Ovary (tissue), 3 donors: ENCODE measurements at regions not wholly inside any gene's neighbourhood (a gene's known extent, or its start where the extent isn't known, plus 50 kb on each side); places are given as distances from the start of the nearest gene placed in this dataset.

Experiments used
- EP300 ChIP-seq: sonication (generic); formaldehyde crosslinking; IDR thresholded peaks from one replicate; pipeline ENCODE4 v1.6.1; 2017; ENCODE audit warnings: antibody characterized with exemption
- POLR2A ChIP-seq: fragments of 450-650 bp; IDR thresholded peaks from one replicate; pipeline ENCODE4 v1.6.1; 2017; ENCODE audit warnings: antibody characterized with exemption, mild to moderate bottlenecking, moderate library complexity
- TF ChIP-seq, protein P1 (sequence below), 3 donors: fragments of 450-650 bp in 2 of 3; fragments of 200-600 bp in 1 of 3; IDR thresholded peaks; one replicate each; pipeline versions ENCODE4 v1.5.1 to v1.8.0; 2016 to 2022; ENCODE audit warnings: antibody characterized with exemption in 3 of 3, mild to moderate bottlenecking in 1 of 3
- donor health status: DM: no; HTN: no; CAD: no.

DNA sequence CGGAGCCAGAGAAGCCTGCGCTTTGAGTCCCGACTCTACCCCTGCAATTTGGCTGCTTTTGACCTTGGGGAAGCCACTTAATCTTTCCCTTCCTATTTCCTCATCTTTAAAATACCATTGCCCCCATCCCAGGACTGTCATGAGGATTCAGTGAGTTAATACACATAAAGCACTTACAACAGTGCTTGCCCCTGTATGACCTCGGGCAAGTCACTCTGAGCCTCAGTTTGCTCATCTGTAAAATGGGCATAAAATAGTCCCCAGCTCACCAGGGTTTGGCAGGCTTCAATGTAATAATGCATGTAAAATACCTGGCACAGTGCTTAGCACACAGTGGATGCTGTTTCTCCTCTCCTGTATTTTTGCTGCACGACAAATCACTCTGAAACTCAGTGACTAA, 278.7 kb upstream of the PWP1 start:
- TF ChIP-seq, protein P1, sequence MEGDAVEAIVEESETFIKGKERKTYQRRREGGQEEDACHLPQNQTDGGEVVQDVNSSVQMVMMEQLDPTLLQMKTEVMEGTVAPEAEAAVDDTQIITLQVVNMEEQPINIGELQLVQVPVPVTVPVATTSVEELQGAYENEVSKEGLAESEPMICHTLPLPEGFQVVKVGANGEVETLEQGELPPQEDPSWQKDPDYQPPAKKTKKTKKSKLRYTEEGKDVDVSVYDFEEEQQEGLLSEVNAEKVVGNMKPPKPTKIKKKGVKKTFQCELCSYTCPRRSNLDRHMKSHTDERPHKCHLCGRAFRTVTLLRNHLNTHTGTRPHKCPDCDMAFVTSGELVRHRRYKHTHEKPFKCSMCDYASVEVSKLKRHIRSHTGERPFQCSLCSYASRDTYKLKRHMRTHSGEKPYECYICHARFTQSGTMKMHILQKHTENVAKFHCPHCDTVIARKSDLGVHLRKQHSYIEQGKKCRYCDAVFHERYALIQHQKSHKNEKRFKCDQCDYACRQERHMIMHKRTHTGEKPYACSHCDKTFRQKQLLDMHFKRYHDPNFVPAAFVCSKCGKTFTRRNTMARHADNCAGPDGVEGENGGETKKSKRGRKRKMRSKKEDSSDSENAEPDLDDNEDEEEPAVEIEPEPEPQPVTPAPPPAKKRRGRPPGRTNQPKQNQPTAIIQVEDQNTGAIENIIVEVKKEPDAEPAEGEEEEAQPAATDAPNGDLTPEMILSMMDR (IDR thresholded peaks at IDR 0.05), result no peak
- TF ChIP-seq POLR2A (no peak), EP300 (no peak)
